ENCODE measurements at regions not wholly inside any gene's neighbourhood (a gene's known extent, or its start where the extent isn't known, plus 50 kb on each side); places are given as distances from the start of the nearest gene placed in this dataset.

DNA sequence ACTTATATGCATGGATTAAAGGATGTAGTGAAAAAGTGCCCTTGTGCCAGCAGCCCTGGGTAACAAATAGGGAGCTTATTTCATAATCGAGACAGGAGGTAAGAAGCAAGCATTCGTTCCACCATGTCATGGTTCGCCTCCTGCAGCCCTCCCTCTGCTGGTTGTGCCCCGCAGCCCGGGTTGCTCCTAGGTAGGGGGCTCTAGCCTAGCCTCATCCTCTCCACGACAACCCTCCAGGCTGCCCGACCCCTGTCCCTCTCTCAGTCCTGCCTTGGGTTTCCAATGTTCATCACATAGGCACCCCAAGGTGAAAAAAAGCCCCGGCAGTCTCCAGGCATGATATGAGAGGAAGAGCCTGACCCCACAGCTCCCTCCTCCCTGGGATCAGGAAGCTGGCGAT lies 75.5 kb upstream of the SYNDIG1 start:
- TF ChIP-seq, protein P1, sequence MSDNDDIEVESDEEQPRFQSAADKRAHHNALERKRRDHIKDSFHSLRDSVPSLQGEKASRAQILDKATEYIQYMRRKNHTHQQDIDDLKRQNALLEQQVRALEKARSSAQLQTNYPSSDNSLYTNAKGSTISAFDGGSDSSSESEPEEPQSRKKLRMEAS (IDR thresholded peaks at IDR 0.05) = no peak
- TF ChIP-seq EP300 (IDR thresholded peaks at IDR 0.05; ENCODE audit: borderline replicate concordance) = no peak

Measured in Ishikawa (cell line).